ENCODE measurements at regions not wholly inside any gene's neighbourhood (a gene's known extent, or its start where the extent isn't known, plus 50 kb on each side); places are given as distances from the start of the nearest gene placed in this dataset.

DNA sequence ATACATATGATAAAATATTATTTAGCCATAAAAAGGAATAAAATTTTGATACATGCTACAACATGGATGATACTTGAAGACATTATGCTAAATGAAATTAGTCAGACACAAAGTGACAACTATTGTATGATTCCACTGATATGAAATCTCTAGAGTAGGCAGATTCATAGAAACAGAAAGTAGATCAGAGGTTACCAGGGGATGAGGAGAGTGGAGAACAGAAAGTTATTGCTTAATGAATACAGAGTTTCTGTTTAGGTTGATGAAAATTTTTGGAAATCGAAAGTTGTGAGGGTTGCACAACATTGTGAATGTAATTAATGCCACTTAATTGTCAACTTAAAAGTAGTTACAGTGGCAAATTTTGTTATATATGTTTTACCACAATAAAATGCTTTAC is 315.7 kb upstream of the USP25 start:
- TF ChIP-seq, protein P1, sequence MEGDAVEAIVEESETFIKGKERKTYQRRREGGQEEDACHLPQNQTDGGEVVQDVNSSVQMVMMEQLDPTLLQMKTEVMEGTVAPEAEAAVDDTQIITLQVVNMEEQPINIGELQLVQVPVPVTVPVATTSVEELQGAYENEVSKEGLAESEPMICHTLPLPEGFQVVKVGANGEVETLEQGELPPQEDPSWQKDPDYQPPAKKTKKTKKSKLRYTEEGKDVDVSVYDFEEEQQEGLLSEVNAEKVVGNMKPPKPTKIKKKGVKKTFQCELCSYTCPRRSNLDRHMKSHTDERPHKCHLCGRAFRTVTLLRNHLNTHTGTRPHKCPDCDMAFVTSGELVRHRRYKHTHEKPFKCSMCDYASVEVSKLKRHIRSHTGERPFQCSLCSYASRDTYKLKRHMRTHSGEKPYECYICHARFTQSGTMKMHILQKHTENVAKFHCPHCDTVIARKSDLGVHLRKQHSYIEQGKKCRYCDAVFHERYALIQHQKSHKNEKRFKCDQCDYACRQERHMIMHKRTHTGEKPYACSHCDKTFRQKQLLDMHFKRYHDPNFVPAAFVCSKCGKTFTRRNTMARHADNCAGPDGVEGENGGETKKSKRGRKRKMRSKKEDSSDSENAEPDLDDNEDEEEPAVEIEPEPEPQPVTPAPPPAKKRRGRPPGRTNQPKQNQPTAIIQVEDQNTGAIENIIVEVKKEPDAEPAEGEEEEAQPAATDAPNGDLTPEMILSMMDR (conservative IDR thresholded peaks at IDR 0.05; ENCODE audit: low read depth, low read length): no peak
- TF ChIP-seq EZH2 (IDR thresholded peaks at IDR 0.05; ENCODE audit: low read length, unreplicated experiment): no peak

Measured in PC-3 (cell line).